G401.6 (cell line): ENCODE measurements at regions not wholly inside any gene's neighbourhood (a gene's known extent, or its start where the extent isn't known, plus 50 kb on each side); places are given as distances from the start of the nearest gene placed in this dataset.
"Not testable (repeated sequence)": the region's sequence is repeated elsewhere in the genome, so short reads cannot be mapped to it uniquely, and the experiment has no call there.

Source experiments
- FAIRE-seq: peaks from 2 replicates; lab custom pipeline; 2012; peaks lifted over from hg19 to GRCh38; lab: Jason Lieb, UNC

DNA sequence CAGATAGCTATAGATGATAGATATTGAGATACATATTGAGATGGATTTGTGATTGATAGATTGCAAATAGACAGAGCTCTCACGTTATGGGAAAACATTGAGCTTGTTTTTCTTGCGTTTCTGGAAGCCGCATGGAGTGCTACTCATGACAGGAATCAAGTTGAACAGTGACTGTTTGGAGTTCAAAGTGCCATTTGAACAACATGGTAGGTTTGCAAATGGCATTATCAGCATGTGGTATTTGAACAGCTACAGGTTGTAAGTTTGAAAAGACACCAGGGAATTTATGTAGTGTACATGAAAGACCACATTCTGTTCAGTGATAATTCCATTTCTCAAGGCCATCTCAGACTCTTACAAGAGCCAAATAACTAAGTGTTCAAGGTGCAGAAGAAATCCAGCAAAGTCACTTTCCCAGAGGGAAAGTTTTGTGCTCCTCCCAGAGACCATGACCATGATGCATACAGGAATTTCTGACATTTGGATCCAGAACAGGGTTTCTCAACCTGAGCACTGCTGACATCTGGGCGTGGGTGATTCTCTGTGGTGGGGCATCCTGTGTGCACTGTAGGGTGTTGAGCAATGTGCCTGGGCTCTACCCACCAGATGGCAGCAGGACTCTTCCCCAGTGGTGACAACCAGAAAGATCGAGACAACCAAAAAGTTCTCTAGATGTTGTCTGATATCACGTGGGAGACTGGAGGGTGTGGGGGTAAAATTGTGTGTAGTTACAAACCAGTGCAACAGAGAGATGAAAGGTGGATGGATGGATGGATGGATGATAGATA is 399.1 kb upstream of the AMELY start:
- FAIRE-seq: no peak

DNA sequence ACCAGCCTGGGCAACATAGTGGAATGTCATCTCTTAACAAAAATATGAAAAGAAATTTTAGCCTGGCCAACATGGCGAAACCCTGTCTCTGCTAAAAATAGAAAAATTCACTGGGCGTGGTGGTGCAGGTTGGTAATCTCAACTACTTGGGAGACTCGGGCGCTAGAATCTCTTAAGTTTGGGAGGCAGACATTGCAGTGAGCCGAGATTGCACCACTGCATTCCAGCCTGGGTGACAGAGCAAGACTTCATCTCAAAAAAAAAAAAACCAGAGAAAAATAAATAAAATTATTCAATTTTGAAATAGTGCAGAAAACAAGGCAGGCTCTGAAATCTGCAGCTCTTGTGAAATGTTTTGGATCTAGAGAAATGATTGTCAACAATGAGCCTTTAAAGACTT is 397.3 kb upstream of the AMELY start:
- no peak for FAIRE-seq

DNA sequence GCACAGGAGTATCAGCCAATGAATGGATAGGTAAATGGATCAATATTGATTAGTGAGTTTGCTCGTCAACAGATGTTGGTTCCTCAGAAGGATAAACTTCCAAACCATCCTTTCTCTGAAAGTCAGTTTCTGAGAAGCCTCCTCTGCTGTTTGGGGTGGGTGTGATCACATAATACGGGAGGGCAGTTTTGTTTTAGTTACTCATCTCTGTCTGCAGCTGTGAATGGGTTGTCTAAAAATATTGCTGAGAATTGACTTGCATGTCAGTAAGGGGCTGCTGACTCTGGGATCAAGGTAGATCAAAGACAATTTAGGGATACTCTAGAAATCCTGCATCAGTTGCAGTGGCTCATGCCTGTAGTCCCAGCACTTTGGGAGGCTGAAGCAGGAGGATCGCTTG is 390.8 kb upstream of the AMELY start:
- no peak for FAIRE-seq

DNA sequence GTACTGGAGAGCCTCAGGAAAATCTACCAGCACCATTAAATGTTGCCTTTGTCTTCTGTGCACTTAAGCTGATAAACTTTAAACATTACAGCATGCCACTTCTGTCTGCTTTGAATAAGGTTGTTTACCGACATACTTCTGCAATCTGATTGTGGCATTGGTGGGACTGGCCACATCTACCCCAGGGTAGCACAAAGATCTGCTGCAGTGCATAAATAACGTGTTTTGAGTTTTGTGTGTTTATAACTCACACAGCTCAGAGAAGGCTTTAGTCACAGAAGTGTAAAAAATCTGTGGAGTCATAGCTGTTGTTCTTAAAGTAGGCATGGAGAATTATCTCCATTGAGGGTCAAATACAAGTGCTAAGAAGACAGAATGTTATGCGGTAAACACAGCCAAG is 388.4 kb upstream of the AMELY start:
- FAIRE-seq: no peak

DNA sequence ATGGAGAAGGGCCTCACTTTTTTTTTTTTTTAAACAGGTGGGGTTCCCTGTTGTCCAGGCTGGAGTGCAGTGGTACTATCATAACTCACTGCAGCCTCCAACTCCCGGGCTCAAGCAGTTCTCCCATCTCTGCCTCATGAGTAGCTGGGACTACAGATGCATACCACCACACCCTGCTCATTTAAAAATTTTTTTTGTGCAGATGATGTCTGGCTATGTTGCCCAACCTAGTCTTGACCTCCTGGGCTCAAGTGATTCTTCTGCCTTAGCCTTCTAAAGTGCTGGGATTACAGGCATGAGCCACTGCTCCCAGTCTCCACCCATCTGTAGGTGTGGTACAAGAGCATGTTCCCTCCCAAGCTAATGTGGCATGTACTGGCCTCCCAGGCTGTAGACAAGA is 380.6 kb upstream of the AMELY start:
- no peak for FAIRE-seq

DNA sequence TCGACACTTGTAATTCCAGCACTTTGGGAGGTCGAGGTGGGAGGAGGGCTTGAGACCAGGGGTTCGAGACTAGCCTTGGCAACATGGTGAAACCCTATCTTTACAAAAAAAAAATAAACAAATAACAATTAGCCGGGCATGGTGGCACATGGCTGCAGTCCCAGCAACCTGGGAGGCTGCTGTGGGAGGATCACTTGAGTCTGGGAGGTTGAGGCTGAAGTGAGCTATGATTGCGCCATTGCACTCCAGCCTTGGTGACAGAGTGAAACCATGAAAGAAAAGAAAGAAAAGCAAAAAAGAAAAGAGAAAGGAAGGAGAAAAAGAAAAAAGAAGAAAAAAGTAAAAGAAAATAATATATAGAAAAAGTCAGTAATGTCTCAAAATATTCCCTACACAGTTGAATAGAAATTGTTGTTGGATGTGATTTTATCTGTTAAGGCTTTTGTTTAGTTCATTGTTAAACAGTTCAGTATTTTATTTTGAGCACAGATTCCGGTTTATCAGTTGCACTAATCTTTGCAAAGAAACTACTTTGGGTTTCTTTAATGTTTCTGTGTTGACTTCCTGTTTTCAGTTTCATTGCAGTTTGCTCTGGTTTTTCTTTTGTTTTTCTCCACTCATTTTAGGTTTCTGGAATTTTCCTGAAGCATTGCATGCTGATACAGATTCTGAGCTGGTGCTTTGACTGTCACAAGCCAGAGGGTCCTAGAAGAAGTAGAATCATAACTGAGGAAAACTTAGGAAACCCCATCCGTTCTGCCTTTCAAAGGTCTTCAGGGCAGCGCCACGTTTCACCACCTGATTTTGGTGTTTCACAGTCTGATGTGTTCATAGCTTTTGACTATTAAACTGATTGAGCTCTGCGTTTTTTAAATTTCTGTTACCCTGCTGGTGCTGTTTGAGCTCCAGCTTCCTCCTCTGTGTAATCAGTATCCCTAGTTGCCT is 378.6 kb upstream of the AMELY start:
- FAIRE-seq: no peak

DNA sequence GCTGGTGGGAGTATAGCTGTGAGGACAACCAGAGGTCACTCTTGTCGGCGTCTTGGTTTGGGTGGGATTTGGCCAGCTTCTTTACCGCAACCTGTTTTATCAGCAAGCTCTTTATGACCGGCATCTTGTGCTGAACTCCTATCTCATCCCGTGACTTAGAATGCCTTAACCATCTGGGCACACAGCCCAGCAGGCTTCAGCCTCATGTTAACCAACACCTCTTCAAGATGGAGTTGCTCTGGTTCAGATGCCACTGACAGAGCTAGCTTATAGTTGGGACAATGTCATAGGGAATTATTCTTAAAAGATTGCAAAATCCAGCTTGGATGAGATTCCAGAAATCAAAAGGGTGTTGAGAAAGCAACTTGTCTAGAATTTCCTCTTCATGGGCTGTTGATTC is 377.1 kb upstream of the AMELY start:
- no peak for FAIRE-seq

DNA sequence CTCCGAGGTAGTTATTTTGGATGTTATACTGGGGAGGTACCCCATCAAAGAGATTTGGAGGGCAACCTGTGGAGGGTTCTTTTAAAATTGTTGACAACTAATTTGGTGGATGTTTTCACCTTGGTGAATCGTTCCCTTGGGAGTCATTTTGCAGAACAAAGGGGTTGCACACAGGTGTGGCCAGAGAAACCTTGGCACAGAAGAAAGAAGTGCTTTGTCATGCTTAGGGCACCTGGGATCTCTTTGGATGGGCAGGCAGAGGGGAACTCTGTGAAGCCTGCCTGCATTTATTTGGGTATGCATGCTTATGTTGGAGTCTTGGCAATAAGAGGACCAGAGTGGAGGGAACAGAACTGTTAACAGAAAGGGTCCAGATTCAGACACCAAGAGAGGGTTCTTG is 376.4 kb upstream of the AMELY start:
- FAIRE-seq: not testable (repeated sequence)

DNA sequence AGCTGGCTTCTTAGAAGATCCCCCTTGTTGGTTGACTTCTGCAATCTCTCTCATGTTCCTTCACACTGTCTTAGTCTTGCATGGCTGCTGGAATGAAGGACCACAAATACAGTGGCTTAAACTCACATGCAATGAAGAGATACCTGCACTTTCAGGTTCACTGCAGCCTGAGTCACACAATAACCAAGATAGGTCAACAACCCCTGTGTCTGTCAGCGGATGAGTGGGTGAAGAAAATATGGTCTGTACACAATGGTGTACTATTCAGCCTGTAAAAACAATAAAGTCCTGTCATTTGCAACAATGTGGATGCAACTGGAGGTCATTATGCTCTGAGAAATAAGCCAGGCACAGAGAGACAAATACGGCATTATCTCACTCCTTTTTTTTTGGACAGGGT is 373.8 kb upstream of the AMELY start:
- no peak for FAIRE-seq

DNA sequence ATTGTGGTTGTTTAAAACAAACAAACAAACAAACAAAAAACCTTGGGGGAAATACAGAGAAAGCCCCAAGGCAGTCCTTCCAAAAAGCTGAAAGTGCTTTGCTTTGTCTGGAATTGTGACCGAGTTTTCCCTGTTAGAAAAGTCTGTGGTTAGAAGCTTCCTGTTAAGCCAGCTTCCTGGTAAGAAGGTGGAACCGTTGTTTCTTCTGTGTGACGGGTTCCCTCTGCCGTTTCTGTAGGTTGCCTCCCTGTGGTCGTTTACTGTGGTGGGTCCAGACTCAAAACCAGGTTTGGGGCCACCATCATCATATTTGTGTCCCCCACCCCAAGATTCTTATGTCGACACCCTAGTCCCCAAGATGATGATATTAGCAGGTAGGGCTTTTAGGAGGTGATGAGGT is 371.4 kb upstream of the AMELY start:
- no peak for FAIRE-seq

DNA sequence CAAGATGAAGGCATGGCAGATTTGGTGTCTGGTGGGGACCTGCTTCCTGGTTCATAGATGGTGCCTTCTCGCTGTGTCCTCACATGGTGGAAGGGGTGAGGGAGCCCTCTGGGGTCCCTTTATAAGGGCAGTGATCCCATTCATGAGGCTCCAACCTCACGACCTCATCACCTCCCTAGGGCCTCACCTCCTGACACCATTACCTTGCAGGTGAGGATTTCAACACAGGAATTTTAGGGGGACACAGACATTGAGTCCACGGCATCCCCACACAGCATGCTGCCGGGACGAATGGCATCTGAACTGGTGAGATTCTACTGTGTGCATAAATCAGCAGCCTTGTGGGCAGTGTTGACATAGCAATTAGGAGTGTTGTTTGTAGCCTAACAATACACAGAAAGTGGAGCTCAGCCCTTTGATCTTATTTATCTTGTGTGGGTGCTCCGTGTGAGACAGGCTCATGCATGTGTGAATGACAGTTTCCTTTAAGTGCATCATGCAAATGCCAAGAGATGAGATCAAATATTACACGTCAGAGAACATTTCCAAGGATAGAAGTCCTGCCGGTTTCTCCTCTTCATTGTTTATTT is 368.7 kb upstream of the AMELY start:
- not testable (repeated sequence) for FAIRE-seq

DNA sequence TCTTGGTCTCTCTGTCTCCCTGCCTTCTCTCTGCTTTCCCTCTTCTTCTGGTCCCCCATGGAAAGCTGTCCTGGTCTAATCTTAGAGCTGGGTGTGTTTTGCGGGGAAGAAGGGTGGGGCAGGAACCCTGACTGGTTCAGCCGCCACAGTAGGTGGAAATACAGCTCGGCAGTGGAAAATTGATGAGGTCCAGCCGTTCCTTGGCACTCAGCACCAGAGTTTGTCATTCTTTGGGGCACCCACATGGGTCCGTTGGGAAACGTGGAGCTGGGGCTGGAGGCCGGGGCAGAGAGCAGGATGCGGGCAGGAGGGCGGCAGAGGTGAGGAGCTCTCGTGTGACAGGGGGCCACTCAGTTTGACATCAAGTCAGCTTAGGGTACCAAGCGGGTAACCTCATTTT is 364.2 kb upstream of the AMELY start:
- FAIRE-seq: no peak

DNA sequence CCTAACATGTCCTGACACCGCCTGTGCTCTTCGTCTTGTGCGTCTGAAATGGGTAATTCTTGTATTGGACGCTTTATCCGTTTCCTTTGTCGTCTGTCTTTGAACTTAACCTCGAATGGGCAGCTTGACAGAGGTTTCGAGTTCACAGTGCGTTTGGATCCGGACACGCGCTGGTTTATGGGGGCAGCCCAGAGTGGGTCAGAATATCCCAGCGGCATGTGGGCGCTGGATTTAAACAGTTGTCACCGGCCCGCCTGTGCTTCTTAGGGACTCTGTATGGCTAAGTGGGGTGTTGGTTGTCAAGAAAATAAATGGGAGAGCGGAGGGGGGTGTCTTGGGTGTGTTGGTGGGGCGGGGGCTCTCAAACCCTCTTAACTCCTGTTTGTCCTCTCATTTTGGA is 363.5 kb upstream of the AMELY start:
- no peak for FAIRE-seq

DNA sequence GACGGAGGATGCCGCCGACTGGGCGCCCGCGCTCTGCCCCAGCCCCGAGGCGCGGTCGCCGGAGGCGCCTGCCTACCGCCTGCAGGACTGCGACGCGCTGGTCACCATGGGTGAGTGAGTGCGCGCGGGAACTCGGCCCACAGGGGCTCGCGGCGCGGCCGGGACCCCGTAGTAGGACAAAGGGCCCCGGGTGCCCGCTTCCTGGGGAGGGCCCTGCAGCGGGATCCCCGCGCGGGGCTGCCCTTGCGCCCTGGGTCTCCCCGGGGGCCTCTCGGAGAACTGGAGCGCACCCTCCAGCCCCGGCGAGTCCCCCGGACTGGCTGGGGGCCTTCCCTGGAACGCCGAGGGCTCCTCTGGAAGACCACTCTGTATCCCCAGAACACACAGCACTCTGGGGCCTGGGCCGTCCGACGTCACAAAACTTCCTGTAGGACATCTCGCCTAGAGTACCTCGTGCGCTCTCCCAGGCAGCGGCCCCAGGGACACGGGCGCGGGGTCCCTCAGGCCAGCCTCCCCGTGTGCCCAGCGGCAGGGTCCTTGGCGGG is 362.9 kb upstream of the AMELY start:
- FAIRE-seq: no peak

DNA sequence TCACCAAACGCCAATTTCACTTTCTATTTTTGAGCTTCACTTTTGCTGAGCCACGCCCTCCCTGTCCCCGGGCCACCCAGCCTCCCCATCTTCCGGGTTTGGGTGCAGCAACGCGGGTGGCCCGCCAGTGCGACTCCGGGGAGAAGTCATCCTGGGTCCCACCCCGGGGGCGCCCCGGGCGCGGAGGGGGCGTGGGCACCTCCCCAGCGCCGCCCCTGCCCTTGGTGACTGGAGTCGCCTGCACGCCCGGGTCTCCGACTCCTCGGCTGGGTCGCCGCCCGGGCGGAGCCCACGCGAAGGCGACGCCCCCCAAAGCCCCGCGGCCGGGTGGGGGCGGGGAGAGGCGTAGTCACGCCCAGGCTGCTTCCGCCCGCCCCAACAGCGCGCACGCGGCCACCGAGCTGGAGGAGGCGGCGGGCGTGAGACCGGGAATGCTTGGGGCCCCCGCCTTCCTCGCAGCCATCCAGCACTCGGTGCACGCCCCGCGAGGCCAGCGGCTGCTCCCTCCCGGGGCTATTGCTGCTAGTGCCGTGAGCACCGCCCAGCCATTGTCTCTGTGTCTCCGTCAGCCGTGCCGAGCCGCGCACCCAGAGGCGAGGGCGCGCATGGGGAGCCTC is 362.1 kb upstream of the AMELY start:
- FAIRE-seq: no peak

DNA sequence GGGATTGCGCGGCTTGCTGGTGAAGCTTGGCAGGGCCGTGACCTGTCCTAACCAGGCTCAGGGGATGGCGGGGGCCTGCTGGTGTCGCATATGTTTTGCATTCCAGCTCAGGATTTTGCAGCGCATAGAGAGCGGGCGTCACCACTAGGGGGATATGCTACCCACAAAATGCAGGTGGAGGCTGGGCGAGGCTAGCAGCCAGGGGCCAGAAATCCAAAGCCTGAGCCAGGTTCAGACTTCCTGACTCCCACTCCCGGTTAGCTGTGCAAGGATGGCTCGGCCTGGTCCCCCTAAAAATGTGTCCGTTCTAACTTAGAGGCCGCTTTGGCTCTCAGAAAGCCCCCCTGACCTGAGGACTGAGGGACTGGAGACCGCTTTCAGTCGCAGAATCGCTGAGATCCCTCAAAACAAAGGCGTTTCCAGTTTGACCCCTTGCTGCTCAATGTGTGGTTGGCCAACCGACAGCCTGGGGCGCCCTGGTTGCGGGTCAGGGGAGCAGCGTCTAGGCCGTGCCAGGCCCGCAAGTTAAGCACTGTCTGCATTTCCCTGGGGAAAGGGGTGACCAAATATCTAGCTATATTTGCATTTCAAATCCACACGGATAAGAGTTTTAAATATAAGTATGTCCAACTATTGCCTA is 361.1 kb upstream of the AMELY start:
- FAIRE-seq: no peak

DNA sequence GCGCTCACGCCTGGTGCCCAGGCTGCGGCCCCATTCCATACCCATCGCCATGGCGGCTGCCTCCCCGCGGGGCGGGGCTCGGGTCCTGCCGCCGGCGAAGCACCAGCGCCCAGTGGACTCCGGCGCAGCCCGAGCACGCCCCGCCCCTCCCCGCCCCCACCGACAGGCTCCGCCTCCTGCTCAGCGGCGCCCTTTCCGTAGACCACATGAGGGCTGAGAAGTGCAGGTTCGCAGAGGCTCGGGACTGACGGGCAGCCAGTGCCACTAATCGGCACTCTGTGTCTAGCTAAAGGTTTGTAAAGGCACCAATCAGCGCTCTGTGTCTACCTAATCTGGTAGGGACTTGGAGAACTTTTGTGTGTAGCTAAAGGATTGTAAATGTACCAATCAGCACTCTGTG is 352.2 kb upstream of the AMELY start:
- FAIRE-seq: no peak

DNA sequence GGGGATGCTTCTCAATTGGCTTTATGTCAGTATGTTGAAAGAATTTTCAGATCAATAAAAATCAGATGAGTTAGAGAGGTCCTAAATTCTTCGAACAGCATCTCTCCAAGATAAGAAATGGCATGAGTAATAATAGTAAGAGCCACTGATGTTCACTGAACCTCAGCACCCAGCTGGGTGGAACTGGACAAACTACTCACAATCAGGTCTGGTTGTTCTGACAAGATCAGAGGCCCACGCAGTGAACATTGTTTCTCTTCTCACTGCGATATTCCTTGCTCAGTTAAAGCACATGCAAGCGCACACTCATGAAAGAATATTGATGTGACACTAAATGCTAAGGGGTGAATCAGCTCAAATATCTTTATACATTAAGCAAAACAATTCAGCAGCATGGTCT is 351.0 kb upstream of the AMELY start:
- no peak for FAIRE-seq

DNA sequence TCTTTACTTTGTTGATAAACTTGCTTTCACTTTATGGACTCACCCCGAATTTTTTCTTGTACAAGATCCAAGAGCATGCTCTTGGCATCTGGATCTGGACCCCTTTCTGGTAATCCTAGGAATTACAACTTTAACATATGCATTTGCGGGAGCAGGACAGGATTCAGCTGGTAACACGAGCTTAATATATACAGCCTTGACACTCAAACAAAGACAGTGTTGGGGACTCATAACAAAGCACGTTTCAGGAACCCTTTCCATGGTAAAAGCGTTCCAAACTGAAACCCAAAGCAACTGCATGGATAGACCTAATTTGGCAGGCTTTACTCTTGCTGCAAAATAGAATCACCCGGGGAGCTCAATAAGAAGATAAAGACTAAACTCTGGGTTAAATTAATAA is 349.7 kb upstream of the AMELY start:
- no peak for FAIRE-seq

DNA sequence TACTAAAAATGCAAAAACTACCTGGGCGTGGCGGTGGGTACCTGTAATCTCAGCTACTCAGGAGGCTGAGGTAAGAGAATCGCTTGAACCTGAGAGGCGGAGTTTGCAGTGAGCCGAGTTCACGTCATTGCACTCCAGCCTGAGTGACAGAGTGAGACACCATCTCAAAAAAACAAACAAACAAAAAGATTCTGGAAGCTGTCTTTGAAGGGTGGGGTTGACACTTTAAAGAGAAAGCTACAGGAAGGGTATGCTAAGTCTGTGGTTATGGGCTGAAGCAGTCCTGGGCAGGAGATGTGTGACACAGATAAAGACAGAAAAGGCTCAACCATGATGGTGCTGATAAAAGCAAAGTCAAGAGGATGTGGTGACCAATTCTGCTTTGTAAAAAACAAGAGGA is 328.5 kb upstream of the AMELY start:
- FAIRE-seq: no peak

DNA sequence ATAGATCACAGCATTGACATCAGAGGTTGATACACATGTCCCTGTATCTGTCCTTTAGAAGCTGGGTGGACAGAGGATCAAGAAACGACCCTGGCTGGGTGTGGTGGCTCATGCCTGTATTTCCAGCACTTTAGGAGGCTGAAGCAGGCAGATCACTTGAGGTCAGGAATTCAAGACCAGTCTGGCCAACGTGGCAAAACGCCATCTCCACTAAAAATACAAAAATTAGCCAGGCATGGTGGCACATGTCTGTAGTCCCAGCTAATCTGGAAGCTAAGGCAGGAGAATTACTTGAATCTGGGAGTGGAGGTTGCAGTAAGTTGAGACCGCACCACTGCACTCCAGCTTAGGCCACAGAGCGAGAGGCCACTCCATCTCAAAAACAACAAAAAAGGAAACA is 300.4 kb upstream of the AMELY start:
- no peak for FAIRE-seq

DNA sequence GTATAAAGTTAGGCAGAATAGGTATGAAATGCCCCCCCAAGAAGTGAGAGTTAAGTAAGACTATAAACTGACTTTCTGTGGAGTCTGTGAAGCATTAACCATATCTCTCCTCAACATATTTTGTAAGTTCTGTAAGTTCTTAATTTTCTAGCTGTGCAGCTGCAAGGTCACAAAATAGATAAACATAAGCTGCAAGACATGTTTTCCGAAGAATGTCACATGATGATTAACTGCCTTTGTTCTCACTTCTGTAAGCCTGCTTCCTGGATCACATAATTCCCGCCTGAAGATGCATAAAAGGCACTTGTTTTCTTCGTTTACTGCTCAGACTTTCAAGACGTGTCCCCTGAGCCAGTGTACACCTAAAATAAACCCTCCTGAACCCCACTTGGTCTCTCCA is 292.9 kb upstream of the AMELY start:
- no peak for FAIRE-seq
